MCF 10A (cell line): ENCODE measurements at regions not wholly inside any gene's neighbourhood (a gene's known extent, or its start where the extent isn't known, plus 50 kb on each side); places are given as distances from the start of the nearest gene placed in this dataset.

Experiments used
- BruUV-seq: library from RNA; stranded (reverse); fragments of 400-500 nt; replicated peaks from 2 replicates; lab custom pipeline; 2021; lab: Mats Ljungman, UMichigan
- CTCF ChIA-PET: fragments of 300-600 bp; sonication (Branson Sonifier 250); formaldehyde crosslinking; extraction: SDS; loops from one replicate; lab custom pipeline; 2021; ENCODE audit warnings: antibody characterized with exemption, inconsistent platforms; lab: Yijun Ruan, JAX
- POLR2A ChIA-PET: fragments of 300-600, 350-650 bp; sonication (Branson Sonifier 250); formaldehyde crosslinking; extraction: SDS; loops from one replicate; lab custom pipeline; 2020; ENCODE audit warnings: antibody characterized with exemption, inconsistent platforms; lab: Yijun Ruan, JAX
- DNase-seq: peaks from one replicate; pipeline ENCODE4 v3.0.0-alpha.2; 2018; ENCODE audit not compliant: unreplicated experiment
- H3K27ac Mint-ChIP-seq: one replicate; pipeline ENCODE4 v1.8.0; 2022; ENCODE audit warnings: mild to moderate bottlenecking, low read depth, mixed read lengths; ENCODE audit not compliant: unreplicated experiment
- H3K27me3 Mint-ChIP-seq: one replicate; pipeline ENCODE4 v1.8.0; 2022; ENCODE audit warnings: mixed read lengths; ENCODE audit not compliant: insufficient read depth, unreplicated experiment
- H3K36me3 Mint-ChIP-seq: one replicate; pipeline ENCODE4 v1.8.0; 2022; ENCODE audit warnings: mild to moderate bottlenecking, moderate library complexity, mixed read lengths; ENCODE audit not compliant: insufficient read depth, unreplicated experiment
- H3K4me1 Mint-ChIP-seq: one replicate; pipeline ENCODE4 v1.8.0; 2022; ENCODE audit warnings: mixed read lengths; ENCODE audit not compliant: insufficient read depth, unreplicated experiment
- H3K4me3 Mint-ChIP-seq: one replicate; pipeline ENCODE4 v1.8.0; 2022; ENCODE audit warnings: mild to moderate bottlenecking, moderate library complexity, mixed read lengths; ENCODE audit not compliant: unreplicated experiment
- H3K9me3 Mint-ChIP-seq: one replicate; pipeline ENCODE4 v1.8.0; 2022; ENCODE audit warnings: mixed read lengths; ENCODE audit not compliant: unreplicated experiment
- CTCF ChIP-seq: fragments of 200-600 bp; IDR thresholded peaks from one replicate; pipeline ENCODE4 v1.8.0; 2022; ENCODE audit warnings: antibody characterized with exemption, mild to moderate bottlenecking; ENCODE audit not compliant: unreplicated experiment
- intact Hi-C: fragments of 100-400 bp; cut with micrococcal nuclease; formaldehyde crosslinking; loops from 2 replicates; pipeline ENCODE4 v1.14.1; 2022

GRCh38 chr6:20279608-20280287, 67.5 kb upstream of the MBOAT1 start:
- Mint-ChIP-seq H3K9me3 (no peaks in the 10 kb centered on the region), H3K36me3 (no peaks in the 10 kb centered on the region), H3K4me3 (no peak overlapping the region), H3K27me3 (peaks cover 38% of the 10 kb centered on the region), H3K4me1 (no peaks in the 10 kb centered on the region), H3K27ac (no peak overlapping the region)
- no peak for DNase-seq
- intact Hi-C loops = no loop called here
- ChIA-PET CTCF (interaction anchor here (0.6 to 2.2 kb wide), 4 partner anchors 9 to 82 kb away, joined by 3 to 7 read pairs (median 4); no protein-coding TSS in a partner anchor), POLR2A (interaction anchor here (1.0 kb wide), 1 partner anchor 68 kb away, joined by 5 read pairs; the partner anchor contains the start of gene MBOAT1)
- BruUV-seq = no TSS peak
- no peak for TF ChIP-seq CTCF

- intact Hi-C loops = no loop called here
- Mint-ChIP-seq H3K4me1 (no peaks in the 10 kb centered on the region), H3K36me3 (no peaks in the 10 kb centered on the region), H3K27ac (no peak overlapping the region), H3K4me3 (no peak overlapping the region), H3K27me3 (peaks cover 38% of the 10 kb centered on the region), H3K9me3 (no peaks in the 10 kb centered on the region)
- no peak for DNase-seq
- no peak for TF ChIP-seq CTCF
- ChIA-PET CTCF (interaction anchor here (0.6 to 2.2 kb wide), 4 partner anchors 9 to 14 kb away, joined by 3 to 7 read pairs (median 4); no protein-coding TSS in a partner anchor), POLR2A (interaction anchor here (0.7 kb wide), 1 partner anchor 222 kb away, joined by 3 read pairs; no protein-coding TSS in a partner anchor)
- BruUV-seq = no TSS peak
Measured at GRCh38 chr6:20280288-20280621, 68.0 kb upstream of the MBOAT1 start.

GRCh38 chr6:20284672-20285071, 72.4 kb upstream of the MBOAT1 start:
- Mint-ChIP-seq H3K27me3 (peaks cover 33% of the 10 kb centered on the region), H3K4me3 (no peak overlapping the region), H3K27ac (no peak overlapping the region), H3K4me1 (no peaks in the 10 kb centered on the region), H3K9me3 (no peaks in the 10 kb centered on the region), H3K36me3 (no peaks in the 10 kb centered on the region)
- ChIA-PET CTCF (interaction anchor here (2.0 kb wide), 1 partner anchor 243 kb away, joined by 14 read pairs; no protein-coding TSS in a partner anchor), POLR2A (no interaction called here)
- no peak for DNase-seq
- TF ChIP-seq CTCF = no peak
- no TSS peak for BruUV-seq
- intact Hi-C loops = no loop called here

GRCh38 chr6:20286968-20287565, 74.8 kb upstream of the MBOAT1 start:
- H3K4me1 Mint-ChIP-seq = no peaks in the 10 kb centered on the region
- CTCF ChIA-PET = interaction anchor here (0.7 to 1.9 kb wide), 4 partner anchors 77 to 1690 kb away, joined by 3 to 7 read pairs (median 3); no protein-coding TSS in a partner anchor
- TF ChIP-seq CTCF = no peak
- H3K27ac Mint-ChIP-seq = no peak overlapping the region
- no peaks in the 10 kb centered on the region for H3K9me3 Mint-ChIP-seq
- BruUV-seq = no TSS peak
- no peaks in the 10 kb centered on the region for H3K36me3 Mint-ChIP-seq
- intact Hi-C loops = no loop called here
- H3K4me3 Mint-ChIP-seq = no peak overlapping the region
- H3K27me3 Mint-ChIP-seq = peaks cover 9% of the 10 kb centered on the region
- DNase-seq = peak; percentile 4
- POLR2A ChIA-PET = interaction anchor here (0.5 kb wide), 1 partner anchor 244 kb away, joined by 4 read pairs; no protein-coding TSS in a partner anchor
